PFSK-1 (cell line): ENCODE measurements at regions not wholly inside any gene's neighbourhood (a gene's known extent, or its start where the extent isn't known, plus 50 kb on each side); places are given as distances from the start of the nearest gene placed in this dataset.

Source experiments
- FOXP2 ChIP-seq: optimal IDR thresholded peaks from 2 replicates; pipeline ENCODE3; 2011; ENCODE audit warnings: borderline replicate concordance, control low read depth, inconsistent platforms; ENCODE audit not compliant: insufficient read depth; ENCODE audit errors: extremely low read length, extremely low read depth
- POLR2AphosphoS5 ChIP-seq: IDR thresholded peaks from 2 replicates; pipeline ENCODE4 v1.6.1; 2012; ENCODE audit warnings: low read depth, mild to moderate bottlenecking, control low read depth, low read length, moderate library complexity
- REST ChIP-seq, 2 experiments: IDR thresholded peaks; 2 replicates each; pipeline versions ENCODE4 v1.6.1 to v1.8.0; 2011 to 2012; ENCODE audit warnings: low read depth in 2 of 2, low read length in 2 of 2, control low read depth in 1 of 2, inconsistent platforms in 1 of 2, mild to moderate bottlenecking in 1 of 2, moderate library complexity in 1 of 2; ENCODE audit not compliant: insufficient read depth in 1 of 2
- SIN3A ChIP-seq: IDR thresholded peaks from 2 replicates; pipeline ENCODE4 v1.6.1; 2012; ENCODE audit warnings: mild to moderate bottlenecking, low read length, moderate library complexity, borderline replicate concordance; ENCODE audit not compliant: insufficient read depth
- TAF1 ChIP-seq: IDR thresholded peaks from 2 replicates; pipeline ENCODE4 v1.6.1; 2012; ENCODE audit warnings: low read length, control low read depth, borderline replicate concordance; ENCODE audit not compliant: insufficient read depth

- no peak for TF ChIP-seq FOXP2
Observed at GRCh38 chr9:2933165-2934095, 89.5 kb upstream of the PUM3 start.

DNA sequence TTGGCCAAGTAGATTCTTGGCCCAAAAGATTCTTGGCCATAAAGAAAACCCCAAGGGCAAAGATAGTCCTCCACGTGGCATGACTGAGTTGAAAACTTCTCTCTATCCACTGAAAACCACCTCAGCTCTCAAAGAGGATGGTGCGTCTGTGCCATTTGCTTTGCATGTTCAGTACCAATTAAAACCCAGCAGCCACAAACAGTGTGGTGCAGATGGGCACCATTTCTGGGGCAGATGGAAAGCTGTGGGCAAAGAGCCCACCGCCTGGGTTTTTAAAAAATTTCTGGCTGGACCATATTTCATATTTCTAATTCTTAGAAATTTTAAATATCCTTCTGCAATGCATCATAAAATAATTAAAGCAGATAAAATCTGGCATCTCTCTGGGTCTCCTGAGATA, 84.5 kb upstream of the PUM3 start:
- no peak for TF ChIP-seq SIN3A

- TF ChIP-seq REST (IDR thresholded peaks at IDR 0.05; ENCODE audit: insufficient read depth in 1 of 2, low read depth in 2 of 2, low read length in 2 of 2) (no peak), SIN3A (no peak), TAF1 (no peak), POLR2AphosphoS5 (no peak), FOXP2 (no peak)
Observed at GRCh38 chr9:2925016-2925415, 81.1 kb upstream of the PUM3 start.

DNA sequence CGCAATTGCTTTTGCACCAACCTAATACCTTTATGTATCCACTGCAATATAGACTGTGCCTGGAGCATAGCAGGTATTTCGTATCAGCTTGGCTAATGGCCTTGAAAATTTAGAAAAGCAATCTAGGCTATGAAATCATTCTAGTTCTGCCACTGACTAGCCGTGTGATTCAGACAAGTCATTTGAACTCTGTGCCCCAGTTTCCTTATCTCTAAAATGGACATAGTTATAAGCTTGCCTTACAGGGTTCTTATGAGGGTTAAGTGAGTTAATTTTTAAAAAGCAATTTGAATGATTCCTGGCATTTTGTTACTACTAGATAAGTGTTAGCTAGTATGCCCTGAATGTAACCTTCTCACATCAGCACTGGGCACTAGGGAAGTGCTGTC, 80.5 kb upstream of the PUM3 start:
- no peak for TF ChIP-seq POLR2AphosphoS5
- TF ChIP-seq SIN3A = no peak

GRCh38 chr9:2923766-2924379, 80.0 kb upstream of the PUM3 start:
- TF ChIP-seq POLR2AphosphoS5 = no peak
- TF ChIP-seq REST (IDR thresholded peaks at IDR 0.05; ENCODE audit: insufficient read depth in 1 of 2, low read depth in 2 of 2, low read length in 2 of 2) = peak in 1 of 2 experiments; percentile 81; a peak in 2 of 4 replicates

GRCh38 chr9:2919347-2919746, 75.5 kb upstream of the PUM3 start:
- no peak for TF ChIP-seq SIN3A
- no peak for TF ChIP-seq POLR2AphosphoS5
- TF ChIP-seq REST (IDR thresholded peaks at IDR 0.05; ENCODE audit: insufficient read depth in 1 of 2, low read depth in 2 of 2, low read length in 2 of 2) = no peak
- TF ChIP-seq TAF1 = no peak
- no peak for TF ChIP-seq FOXP2
